GM21381 (cell line): ENCODE measurements at regions not wholly inside any gene's neighbourhood (a gene's known extent, or its start where the extent isn't known, plus 50 kb on each side); places are given as distances from the start of the nearest gene placed in this dataset.

ENCODE experiments used
- ATAC-seq: cut with Tn5 transposase; IDR thresholded peaks from one replicate; pipeline ENCODE4 v1.9.1; 2021; ENCODE audit warnings: mild to moderate bottlenecking, moderate library complexity; ENCODE audit not compliant: unreplicated experiment

DNA sequence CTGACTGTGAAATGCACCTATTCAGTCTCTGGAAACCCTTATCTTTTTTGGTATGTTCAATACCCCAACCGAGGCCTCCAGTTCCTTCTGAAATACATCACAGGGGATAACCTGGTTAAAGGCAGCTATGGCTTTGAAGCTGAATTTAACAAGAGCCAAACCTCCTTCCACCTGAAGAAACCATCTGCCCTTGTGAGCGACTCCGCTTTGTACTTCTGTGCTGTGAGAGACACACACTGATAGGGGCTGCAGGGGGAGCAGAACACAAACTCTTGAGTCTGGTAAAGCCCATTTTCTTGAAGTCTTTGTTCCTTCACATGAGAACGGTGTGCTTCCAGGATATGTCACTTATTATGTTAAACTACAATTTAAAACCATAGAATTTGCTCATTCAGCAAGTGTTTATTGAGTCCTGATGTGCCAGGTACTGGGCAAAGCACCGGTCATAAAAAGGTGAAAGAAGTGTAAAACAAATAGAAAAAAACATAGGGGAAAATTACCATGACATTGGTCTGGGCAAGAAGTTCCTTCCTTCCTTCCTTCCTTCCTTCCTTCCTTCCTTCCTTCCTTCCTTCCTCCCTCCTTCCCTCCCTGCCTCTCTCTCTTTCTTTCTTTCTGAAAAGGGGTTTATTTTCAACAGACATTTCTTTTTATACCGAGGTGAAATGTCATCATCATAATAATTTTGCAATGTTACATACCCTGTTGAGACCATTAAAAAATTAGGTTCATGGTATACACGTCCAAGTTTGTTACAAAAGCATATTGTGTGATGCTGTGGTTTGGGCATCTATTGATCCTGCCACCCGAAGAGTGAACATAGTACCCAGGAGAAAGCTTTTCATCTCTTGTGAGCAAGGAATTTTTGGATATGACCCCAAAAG lies 50.7 kb upstream of the OR4E1 start:
- ATAC-seq: no peak

DNA sequence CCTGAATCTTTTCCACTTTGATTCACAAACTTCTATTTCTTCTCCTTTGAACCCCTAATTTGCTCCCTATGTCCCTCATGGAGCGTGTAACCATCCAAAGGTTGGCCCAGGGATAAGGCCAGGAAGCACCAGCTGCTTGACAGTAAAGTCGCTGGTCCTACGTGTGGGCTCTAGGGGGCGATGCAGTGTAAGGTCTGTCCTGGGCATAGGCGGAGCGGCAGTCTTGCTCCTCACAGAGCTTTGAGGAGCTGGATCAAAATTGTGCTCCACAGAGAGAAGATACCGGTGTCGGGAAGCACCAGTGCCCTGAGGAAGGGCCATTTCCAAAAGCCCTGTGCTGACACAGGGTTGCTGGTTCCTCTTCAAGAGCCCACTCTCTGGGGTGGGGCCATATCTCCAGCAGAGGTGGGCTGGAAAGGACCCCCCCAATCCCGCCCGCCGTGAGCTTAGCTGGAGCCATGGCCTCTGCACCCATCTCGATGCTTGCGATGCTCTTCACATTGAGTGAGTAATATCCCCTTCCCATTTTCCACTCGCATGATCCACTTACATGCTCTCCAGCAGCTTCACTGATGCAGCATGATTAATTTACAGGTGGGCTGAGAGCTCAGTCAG lies 49.9 kb upstream of the OR4E1 start:
- no peak for ATAC-seq
